ENCODE measurements at regions not wholly inside any gene's neighbourhood (a gene's known extent, or its start where the extent isn't known, plus 50 kb on each side); places are given as distances from the start of the nearest gene placed in this dataset.

DNA sequence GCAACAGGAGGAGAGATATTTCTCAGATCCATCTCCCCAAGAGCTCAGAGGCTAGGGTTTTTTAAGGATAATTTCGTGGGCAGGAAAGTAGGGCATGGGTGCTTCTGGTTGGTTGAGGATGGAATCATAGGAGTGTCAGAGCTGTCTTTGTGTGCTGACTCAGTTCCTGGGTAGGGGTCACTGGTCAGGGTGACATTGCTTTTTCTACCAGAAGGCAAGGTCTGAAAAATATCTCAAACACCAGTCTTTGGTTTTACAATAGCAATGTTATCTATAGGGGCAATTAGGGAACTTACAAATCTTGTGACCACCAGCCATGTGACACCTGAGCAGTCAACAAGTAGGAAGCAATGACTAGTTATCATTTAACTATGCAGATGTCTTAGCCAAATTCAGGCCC lies 82.9 kb upstream of the DYNLRB2 start:
- Histone ChIP-seq H3K9me3 (replicated peaks in 1 of 2; ENCODE audit: control insufficient read depth in 2 of 2, insufficient read depth in 1 of 2, low read depth in 1 of 2, low read length in 2 of 2) (no peaks in the 10 kb centered on the region), H3K4me3 (ENCODE audit: low read length in 2 of 2) (no peak overlapping the region), H2BK5ac (ENCODE audit: low read length) (no peak overlapping the region), H2BK120ac (ENCODE audit: low read depth, low read length) (no peak overlapping the region), H3K4ac (ENCODE audit: low read length) (no peak overlapping the region), H3K18ac (ENCODE audit: low read length) (no peak overlapping the region), H3K9ac (ENCODE audit: low read depth, low read length, poor library complexity) (no peak overlapping the region), H3K23ac (ENCODE audit: low read depth, low read length, poor library complexity) (no peak overlapping the region), H3K79me1 (ENCODE audit: low read depth, low read length) (no peaks in the 10 kb centered on the region), H2BK12ac (ENCODE audit: low read length) (no peak overlapping the region), H3K4me2 (ENCODE audit: insufficient read depth, low read length, poor library complexity, severe bottlenecking) (no peak overlapping the region), H3K4me1 (ENCODE audit: control insufficient read depth in 2 of 2, insufficient read depth in 1 of 2, low read depth in 1 of 2, low read length in 2 of 2) (no peaks in the 10 kb centered on the region), H2AFZ (ENCODE audit: low read length) (no peak overlapping the region), H4K91ac (ENCODE audit: low read depth, low read length, poor library complexity) (no peak overlapping the region), H2BK15ac (ENCODE audit: low read length) (no peak overlapping the region), H2AK5ac (ENCODE audit: low read depth, low read length) (no peak overlapping the region), H3K27me3 (ENCODE audit: control insufficient read depth in 3 of 3, insufficient read depth in 3 of 3, low read depth in 1 of 3, low read length in 3 of 3) (peaks cover 0 to 3% (median 0%) of the 10 kb centered on the region in 3 experiments), H4K8ac (ENCODE audit: low read depth, low read length) (no peak overlapping the region), H3K14ac (ENCODE audit: low read length) (no peak overlapping the region), H3K27ac (replicated peaks; ENCODE audit: low read length) (no peak overlapping the region), H3K36me3 (replicated peaks in 1 of 2; ENCODE audit: control insufficient read depth in 2 of 2, insufficient read depth in 2 of 2, low read length in 2 of 2) (no peaks in the 10 kb centered on the region)
- WGBS, 2 donors (ENCODE audit: extremely low coverage in 2 of 2, insufficient read length in 2 of 2, insufficient replicate concordance in 1 of 2) = no CpG with 5 or more reads among the region's 1 CpG
- no peak for DNase-seq (ENCODE audit: low spot score)

DNA sequence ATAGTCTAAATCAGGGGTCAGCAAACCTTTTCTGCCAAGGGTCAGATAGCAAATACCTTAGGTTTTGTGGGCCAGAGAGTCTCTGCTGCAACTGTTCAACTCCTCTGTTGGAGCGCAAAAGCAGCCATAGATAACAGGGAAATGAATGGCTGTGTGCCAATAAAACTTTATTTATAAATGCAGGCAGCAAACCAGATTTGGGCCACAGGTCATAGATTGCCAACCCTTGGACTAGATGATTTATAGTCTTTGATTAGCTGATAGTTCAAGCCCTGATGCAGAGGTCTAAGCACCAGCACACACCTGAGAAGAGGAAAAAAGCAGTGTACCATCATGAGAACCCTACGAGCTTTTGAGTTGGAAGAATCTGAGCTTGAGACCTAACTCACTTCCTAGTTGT lies 86.0 kb upstream of the DYNLRB2 start:
- Histone ChIP-seq H2BK120ac (ENCODE audit: low read depth, low read length) (no peak overlapping the region), H2BK15ac (ENCODE audit: low read length) (no peak overlapping the region)

DNA sequence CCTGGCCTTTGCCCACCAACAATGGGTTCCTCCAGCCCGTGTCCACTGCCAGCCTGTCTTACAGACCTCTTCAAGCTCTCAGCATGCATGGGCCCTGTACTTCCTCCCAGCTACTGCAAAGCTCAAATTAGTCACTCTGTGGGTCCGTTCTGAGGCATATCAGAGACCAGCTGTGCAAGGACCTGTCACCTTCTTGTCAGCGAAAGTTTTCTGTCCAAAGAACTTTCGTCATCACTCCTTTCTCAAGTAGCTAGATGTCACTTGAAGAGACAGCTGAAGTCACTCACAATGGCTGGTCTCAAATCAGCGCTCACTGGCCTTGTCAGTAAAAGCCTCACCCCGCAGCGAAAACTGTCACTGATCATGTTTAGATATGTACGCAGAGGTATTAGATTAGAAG lies 91.4 kb upstream of the DYNLRB2 start:
- no peak overlapping the region for H2AFZ ChIP-seq (ENCODE audit: low read length)
- no peaks in the 10 kb centered on the region for H3K79me1 ChIP-seq (ENCODE audit: low read depth, low read length)
- no peak overlapping the region for H3K23ac ChIP-seq (ENCODE audit: low read depth, low read length, poor library complexity)
- H3K4me1 ChIP-seq (ENCODE audit: control insufficient read depth in 2 of 2, insufficient read depth in 1 of 2, low read depth in 1 of 2, low read length in 2 of 2) = no peaks in the 10 kb centered on the region
- H3K4me2 ChIP-seq (ENCODE audit: insufficient read depth, low read length, poor library complexity, severe bottlenecking) = no peak overlapping the region
- no peak overlapping the region for H2BK12ac ChIP-seq (ENCODE audit: low read length)
- no peak overlapping the region for H3K27ac ChIP-seq (replicated peaks; ENCODE audit: low read length)
- H3K4ac ChIP-seq (ENCODE audit: low read length) = no peak overlapping the region
- no peak overlapping the region for H2BK5ac ChIP-seq (ENCODE audit: low read length)
- no peaks in the 10 kb centered on the region for H3K36me3 ChIP-seq (replicated peaks in 1 of 2; ENCODE audit: control insufficient read depth in 2 of 2, insufficient read depth in 2 of 2, low read length in 2 of 2)
- H3K9me3 ChIP-seq (replicated peaks in 1 of 2; ENCODE audit: control insufficient read depth in 2 of 2, insufficient read depth in 1 of 2, low read depth in 1 of 2, low read length in 2 of 2) = no peaks in the 10 kb centered on the region
- no peaks in the 10 kb centered on the region for H3K27me3 ChIP-seq (ENCODE audit: control insufficient read depth in 3 of 3, insufficient read depth in 3 of 3, low read depth in 1 of 3, low read length in 3 of 3)
- H2BK120ac ChIP-seq (ENCODE audit: low read depth, low read length) = no peak overlapping the region
- H2AK5ac ChIP-seq (ENCODE audit: low read depth, low read length) = no peak overlapping the region
- no peak overlapping the region for H2BK15ac ChIP-seq (ENCODE audit: low read length)
- no CpG with 5 or more reads among the region's 8 CpGs for WGBS, 2 donors (ENCODE audit: extremely low coverage in 2 of 2, insufficient read length in 2 of 2, insufficient replicate concordance in 1 of 2)
- H3K14ac ChIP-seq (ENCODE audit: low read length) = no peak overlapping the region
- no peak overlapping the region for H3K18ac ChIP-seq (ENCODE audit: low read length)
- no peak for DNase-seq (ENCODE audit: low spot score)
- no peak overlapping the region for H4K91ac ChIP-seq (ENCODE audit: low read depth, low read length, poor library complexity)
- H3K9ac ChIP-seq (ENCODE audit: low read depth, low read length, poor library complexity) = no peak overlapping the region
- no peak overlapping the region for H3K4me3 ChIP-seq (ENCODE audit: low read length in 2 of 2)
- no peak overlapping the region for H4K8ac ChIP-seq (ENCODE audit: low read depth, low read length)

More for the DNA sequence above, 86.0 kb upstream of the DYNLRB2 start:
- DNase-seq (ENCODE audit: low spot score) = no peak
- Histone ChIP-seq H3K14ac (ENCODE audit: low read length) (no peak overlapping the region), H3K4ac (ENCODE audit: low read length) (no peak overlapping the region), H3K36me3 (replicated peaks in 1 of 2; ENCODE audit: control insufficient read depth in 2 of 2, insufficient read depth in 2 of 2, low read length in 2 of 2) (no peaks in the 10 kb centered on the region), H3K79me1 (ENCODE audit: low read depth, low read length) (no peaks in the 10 kb centered on the region), H3K23ac (ENCODE audit: low read depth, low read length, poor library complexity) (no peak overlapping the region), H3K27me3 (ENCODE audit: control insufficient read depth in 3 of 3, insufficient read depth in 3 of 3, low read depth in 1 of 3, low read length in 3 of 3) (no peaks in the 10 kb centered on the region), H2BK5ac (ENCODE audit: low read length) (no peak overlapping the region), H2BK12ac (ENCODE audit: low read length) (no peak overlapping the region), H3K18ac (ENCODE audit: low read length) (no peak overlapping the region), H2AK5ac (ENCODE audit: low read depth, low read length) (no peak overlapping the region), H4K91ac (ENCODE audit: low read depth, low read length, poor library complexity) (no peak overlapping the region), H3K4me3 (ENCODE audit: low read length in 2 of 2) (no peak overlapping the region), H3K9me3 (replicated peaks in 1 of 2; ENCODE audit: control insufficient read depth in 2 of 2, insufficient read depth in 1 of 2, low read depth in 1 of 2, low read length in 2 of 2) (no peaks in the 10 kb centered on the region), H3K4me2 (ENCODE audit: insufficient read depth, low read length, poor library complexity, severe bottlenecking) (no peak overlapping the region), H2AFZ (ENCODE audit: low read length) (no peak overlapping the region), H4K8ac (ENCODE audit: low read depth, low read length) (no peak overlapping the region), H3K27ac (replicated peaks; ENCODE audit: low read length) (no peak overlapping the region), H3K4me1 (ENCODE audit: control insufficient read depth in 2 of 2, insufficient read depth in 1 of 2, low read depth in 1 of 2, low read length in 2 of 2) (no peaks in the 10 kb centered on the region), H3K9ac (ENCODE audit: low read depth, low read length, poor library complexity) (no peak overlapping the region)
- no CpG with 5 or more reads among the region's 2 CpGs for WGBS, 2 donors (ENCODE audit: extremely low coverage in 2 of 2, insufficient read length in 2 of 2, insufficient replicate concordance in 1 of 2)

DNA sequence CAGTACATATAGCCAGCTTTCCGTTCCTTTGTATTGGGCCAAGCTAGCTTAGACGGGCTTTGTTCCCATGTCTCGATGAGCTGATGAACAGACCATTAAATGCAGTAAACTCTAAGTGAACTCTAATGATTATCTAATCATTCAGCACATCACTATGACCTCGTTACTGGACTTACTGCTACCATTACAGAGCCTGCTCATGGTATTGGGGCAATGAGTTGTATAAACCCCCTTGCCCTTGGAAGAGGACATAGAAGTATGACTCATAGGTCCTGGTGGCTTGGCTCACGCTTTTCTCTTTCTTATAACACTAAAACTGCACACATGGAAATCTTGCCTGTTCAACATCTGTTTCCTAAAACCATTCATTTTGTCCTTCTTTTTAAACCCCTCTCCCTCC lies 93.6 kb upstream of the DYNLRB2 start:
- no peak overlapping the region for H3K27ac ChIP-seq (replicated peaks; ENCODE audit: low read length)
- no peak overlapping the region for H4K91ac ChIP-seq (ENCODE audit: low read depth, low read length, poor library complexity)
- no peaks in the 10 kb centered on the region for H3K27me3 ChIP-seq (ENCODE audit: control insufficient read depth in 3 of 3, insufficient read depth in 3 of 3, low read depth in 1 of 3, low read length in 3 of 3)
- no peak overlapping the region for H3K23ac ChIP-seq (ENCODE audit: low read depth, low read length, poor library complexity)
- no peaks in the 10 kb centered on the region for H3K79me1 ChIP-seq (ENCODE audit: low read depth, low read length)
- no peak overlapping the region for H2BK15ac ChIP-seq (ENCODE audit: low read length)
- no peak overlapping the region for H2BK120ac ChIP-seq (ENCODE audit: low read depth, low read length)
- H3K4ac ChIP-seq (ENCODE audit: low read length) = no peak overlapping the region
- DNase-seq (ENCODE audit: low spot score) = no peak
- no peaks in the 10 kb centered on the region for H3K4me1 ChIP-seq (ENCODE audit: control insufficient read depth in 2 of 2, insufficient read depth in 1 of 2, low read depth in 1 of 2, low read length in 2 of 2)
- no CpG with 5 or more reads among the region's 5 CpGs for WGBS, 2 donors (ENCODE audit: extremely low coverage in 2 of 2, insufficient read length in 2 of 2, insufficient replicate concordance in 1 of 2)
- H4K8ac ChIP-seq (ENCODE audit: low read depth, low read length) = no peak overlapping the region
- no peak overlapping the region for H2AK5ac ChIP-seq (ENCODE audit: low read depth, low read length)
- no peak overlapping the region for H3K18ac ChIP-seq (ENCODE audit: low read length)
- H3K4me2 ChIP-seq (ENCODE audit: insufficient read depth, low read length, poor library complexity, severe bottlenecking) = no peak overlapping the region
- H3K14ac ChIP-seq (ENCODE audit: low read length) = no peak overlapping the region
- H3K36me3 ChIP-seq (replicated peaks in 1 of 2; ENCODE audit: control insufficient read depth in 2 of 2, insufficient read depth in 2 of 2, low read length in 2 of 2) = no peaks in the 10 kb centered on the region
- H2BK12ac ChIP-seq (ENCODE audit: low read length) = no peak overlapping the region
- no peaks in the 10 kb centered on the region for H3K9me3 ChIP-seq (replicated peaks in 1 of 2; ENCODE audit: control insufficient read depth in 2 of 2, insufficient read depth in 1 of 2, low read depth in 1 of 2, low read length in 2 of 2)
- no peak overlapping the region for H3K9ac ChIP-seq (ENCODE audit: low read depth, low read length, poor library complexity)
- H2BK5ac ChIP-seq (ENCODE audit: low read length) = no peak overlapping the region
- no peak overlapping the region for H3K4me3 ChIP-seq (ENCODE audit: low read length in 2 of 2)
- H2AFZ ChIP-seq (ENCODE audit: low read length) = no peak overlapping the region

Data from neuronal stem cell (in vitro differentiated cells).